Right lobe of liver (tissue), 4 donors: ENCODE measurements at regions not wholly inside any gene's neighbourhood (a gene's known extent, or its start where the extent isn't known, plus 50 kb on each side); places are given as distances from the start of the nearest gene placed in this dataset.

Source experiments
- POLR2A ChIP-seq: fragments of 450-650 bp; IDR thresholded peaks from one replicate; pipeline ENCODE4 v1.6.1; 2017; ENCODE audit warnings: antibody characterized with exemption, mild to moderate bottlenecking
- TF ChIP-seq, protein P1 (sequence below), 4 donors: fragments of 200-600 bp in 3 of 4; fragments of 450-650 bp in 1 of 4; IDR thresholded peaks; one replicate each; pipeline versions ENCODE4 v1.5.1 to v1.8.0; 2016 to 2022; ENCODE audit warnings: antibody characterized with exemption in 4 of 4, mild to moderate bottlenecking in 2 of 4
- donor health status: DM: no; HTN: no; CAD: no.
- donor health status: DM: no; HTN: no; CAD: no.
- donor health status: DM: no; HTN: yes; CAD: no.

GRCh38 chrX:42362219-42362618, 415.7 kb downstream of the PPP1R2C start:
- TF ChIP-seq, protein P1, sequence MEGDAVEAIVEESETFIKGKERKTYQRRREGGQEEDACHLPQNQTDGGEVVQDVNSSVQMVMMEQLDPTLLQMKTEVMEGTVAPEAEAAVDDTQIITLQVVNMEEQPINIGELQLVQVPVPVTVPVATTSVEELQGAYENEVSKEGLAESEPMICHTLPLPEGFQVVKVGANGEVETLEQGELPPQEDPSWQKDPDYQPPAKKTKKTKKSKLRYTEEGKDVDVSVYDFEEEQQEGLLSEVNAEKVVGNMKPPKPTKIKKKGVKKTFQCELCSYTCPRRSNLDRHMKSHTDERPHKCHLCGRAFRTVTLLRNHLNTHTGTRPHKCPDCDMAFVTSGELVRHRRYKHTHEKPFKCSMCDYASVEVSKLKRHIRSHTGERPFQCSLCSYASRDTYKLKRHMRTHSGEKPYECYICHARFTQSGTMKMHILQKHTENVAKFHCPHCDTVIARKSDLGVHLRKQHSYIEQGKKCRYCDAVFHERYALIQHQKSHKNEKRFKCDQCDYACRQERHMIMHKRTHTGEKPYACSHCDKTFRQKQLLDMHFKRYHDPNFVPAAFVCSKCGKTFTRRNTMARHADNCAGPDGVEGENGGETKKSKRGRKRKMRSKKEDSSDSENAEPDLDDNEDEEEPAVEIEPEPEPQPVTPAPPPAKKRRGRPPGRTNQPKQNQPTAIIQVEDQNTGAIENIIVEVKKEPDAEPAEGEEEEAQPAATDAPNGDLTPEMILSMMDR (IDR thresholded peaks at IDR 0.05): no peak
- TF ChIP-seq POLR2A: no peak
